Urothelium cell line (cell line): ENCODE measurements at regions not wholly inside any gene's neighbourhood (a gene's known extent, or its start where the extent isn't known, plus 50 kb on each side); places are given as distances from the start of the nearest gene placed in this dataset.

Experiments used
- DNase-seq: peaks from one replicate; pipeline ENCODE4 v3.0.0; 2011; ENCODE audit warnings: low spot score, mixed read lengths
- FAIRE-seq: peaks from 2 replicates; lab custom pipeline; 2011; peaks lifted over from hg19 to GRCh38; lab: Jason Lieb, UNC

- DNase-seq (no peak), FAIRE-seq (no peak)
These were observed 202.7 kb upstream of the RGMB start for GRCh38 chr5:98570661-98571191.

- no peak for FAIRE-seq
- no peak for DNase-seq
These were observed 199.6 kb upstream of the RGMB start for GRCh38 chr5:98573834-98574320.

GRCh38 chr5:98576275-98576674, 197.2 kb upstream of the RGMB start:
- DNase-seq (no peak), FAIRE-seq (no peak)

GRCh38 chr5:98578438-98578837, 195.0 kb upstream of the RGMB start:
- FAIRE-seq (no peak), DNase-seq (no peak)

GRCh38 chr5:98581112-98581997, 192.1 kb upstream of the RGMB start:
- DNase-seq: no peak
- FAIRE-seq: no peak

GRCh38 chr5:98583586-98583985, 189.9 kb upstream of the RGMB start:
- DNase-seq: no peak
- FAIRE-seq: no peak

- FAIRE-seq (no peak), DNase-seq (no peak)
These were observed 187.7 kb upstream of the RGMB start for GRCh38 chr5:98585661-98586310.

- no peak for DNase-seq
- no peak for FAIRE-seq
These were observed 186.9 kb upstream of the RGMB start for GRCh38 chr5:98586581-98586980.

- DNase-seq (no peak), FAIRE-seq (no peak)
These were observed 186.3 kb upstream of the RGMB start for GRCh38 chr5:98587166-98587565.

- FAIRE-seq (no peak), DNase-seq (no peak)
These were observed 185.2 kb upstream of the RGMB start for GRCh38 chr5:98588215-98588614.

- DNase-seq (no peak), FAIRE-seq (no peak)
These were observed 180.0 kb upstream of the RGMB start for GRCh38 chr5:98593418-98593817.

- FAIRE-seq: no peak
- DNase-seq: no peak
These were observed 179.4 kb upstream of the RGMB start for GRCh38 chr5:98594098-98594497.

GRCh38 chr5:98599016-98599415, 174.4 kb upstream of the RGMB start:
- FAIRE-seq: no peak

GRCh38 chr5:98602534-98603112, 170.8 kb upstream of the RGMB start:
- FAIRE-seq: no peak
- no peak for DNase-seq

More at GRCh38 chr5:98599016-98599415, 174.4 kb upstream of the RGMB start:
- DNase-seq: no peak

- FAIRE-seq: no peak
- no peak for DNase-seq
These were observed 170.0 kb upstream of the RGMB start for GRCh38 chr5:98603456-98603855.

- FAIRE-seq (no peak), DNase-seq (no peak)
These were observed 169.2 kb upstream of the RGMB start for GRCh38 chr5:98604301-98604700.

- FAIRE-seq (no peak), DNase-seq (no peak)
These were observed 168.6 kb upstream of the RGMB start for GRCh38 chr5:98604721-98605425.

GRCh38 chr5:98605426-98605825, 168.0 kb upstream of the RGMB start:
- DNase-seq (no peak), FAIRE-seq (no peak)

- no peak for DNase-seq
These were observed 166.5 kb upstream of the RGMB start for GRCh38 chr5:98606961-98607360.

GRCh38 chr5:98608052-98608451, 165.4 kb upstream of the RGMB start:
- DNase-seq: no peak
- no peak for FAIRE-seq

More at GRCh38 chr5:98606961-98607360, 166.5 kb upstream of the RGMB start:
- FAIRE-seq: no peak

- DNase-seq: no peak
- no peak for FAIRE-seq
These were observed 159.1 kb upstream of the RGMB start for GRCh38 chr5:98614341-98614740.
